ENCODE measurements at regions not wholly inside any gene's neighbourhood (a gene's known extent, or its start where the extent isn't known, plus 50 kb on each side); places are given as distances from the start of the nearest gene placed in this dataset.

DNA sequence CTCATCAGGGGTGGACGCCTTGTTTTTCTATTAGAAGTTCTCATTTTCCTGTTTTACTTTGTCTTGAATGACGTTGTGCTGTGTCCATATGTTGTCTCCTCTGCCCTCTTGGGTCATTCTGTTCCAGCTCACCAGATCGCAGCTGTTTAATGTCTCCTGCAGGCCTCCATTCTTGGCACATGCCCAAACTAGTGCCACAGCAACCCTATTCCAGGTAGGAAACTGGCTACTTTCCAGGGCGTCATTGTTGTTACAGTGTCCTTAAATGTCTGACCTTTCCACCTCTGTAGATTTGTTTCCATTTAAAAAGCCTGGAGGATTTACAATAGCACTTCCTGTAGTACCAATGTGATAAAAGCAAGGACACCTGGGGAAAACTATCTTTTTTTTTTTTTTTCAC is 500.7 kb downstream of the METTL4 start:
- Histone ChIP-seq H3K9me3 (ENCODE audit: insufficient read depth, low read length) (no peaks in the 10 kb centered on the region), H3K27me3 (ENCODE audit: insufficient read depth, insufficient read length) (no peaks in the 10 kb centered on the region), H3K4me1 (ENCODE audit: insufficient read depth, insufficient read length) (no peaks in the 10 kb centered on the region), H3K4me3 (ENCODE audit: insufficient read length, low read depth) (no peak overlapping the region), H3K9ac (ENCODE audit: insufficient read length, low read depth) (no peak overlapping the region), H3K36me3 (ENCODE audit: insufficient read depth, insufficient read length, low read length) (no peaks in the 10 kb centered on the region)
- no peak for DNase-seq (ENCODE audit: low read depth, low spot score)
- TF ChIP-seq ZNF274 (IDR thresholded peaks at IDR 0.05; ENCODE audit: low read depth, low read length): no peak
- TF ChIP-seq YY1 (IDR thresholded peaks at IDR 0.05; ENCODE audit: insufficient read depth, insufficient read length): no peak
- TF ChIP-seq SUZ12 (IDR thresholded peaks at IDR 0.05; ENCODE audit: extremely low read depth, insufficient read depth, insufficient read length): no peak

DNA sequence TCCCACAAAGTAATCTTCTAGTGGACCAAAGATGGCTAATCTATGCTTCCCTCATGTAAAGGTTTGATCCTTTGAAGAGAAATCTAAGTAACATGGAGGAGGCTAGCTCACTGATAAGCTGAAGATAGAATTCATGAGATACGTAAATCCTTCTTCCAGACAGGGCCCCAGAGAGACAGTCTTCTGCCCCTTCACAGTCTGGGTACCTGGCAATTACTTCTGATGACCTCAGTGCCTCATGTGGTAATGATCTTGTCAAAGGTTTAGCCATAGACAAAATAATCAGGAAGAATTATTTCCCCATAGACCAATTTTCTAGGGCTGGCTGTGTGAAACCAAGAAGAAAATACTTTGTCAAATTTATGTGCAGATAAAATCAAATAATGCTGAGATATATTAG is 495.8 kb downstream of the METTL4 start:
- no peak for TF ChIP-seq SUZ12 (IDR thresholded peaks at IDR 0.05; ENCODE audit: extremely low read depth, insufficient read depth, insufficient read length)

DNA sequence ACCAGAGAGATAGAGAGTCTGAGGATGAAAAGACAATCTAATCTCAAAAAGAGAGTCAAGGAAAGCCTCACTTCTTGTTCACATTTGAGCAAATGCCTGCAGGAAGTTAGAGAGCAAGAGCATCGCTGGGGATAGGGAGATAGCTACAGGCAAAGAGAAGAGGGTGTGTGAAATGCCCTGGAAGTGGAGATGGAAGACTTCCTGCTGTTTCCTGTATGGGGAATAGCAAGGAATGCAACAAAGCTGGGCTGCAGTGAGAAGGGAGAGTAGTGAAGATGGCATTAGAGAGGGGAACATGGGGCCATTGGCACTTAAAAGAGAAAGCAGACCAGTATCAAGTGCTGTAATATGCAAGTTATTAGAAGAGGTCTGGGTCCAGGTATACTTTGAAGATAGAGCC is 488.6 kb downstream of the METTL4 start:
- TF ChIP-seq SUZ12 (IDR thresholded peaks at IDR 0.05; ENCODE audit: extremely low read depth, insufficient read depth, insufficient read length) (no peak), ZNF274 (IDR thresholded peaks at IDR 0.05; ENCODE audit: low read depth, low read length) (no peak)
- H3K9ac ChIP-seq (ENCODE audit: insufficient read length, low read depth): no peak overlapping the region
- H3K27me3 ChIP-seq (ENCODE audit: insufficient read depth, insufficient read length): no peaks in the 10 kb centered on the region
- no peaks in the 10 kb centered on the region for H3K36me3 ChIP-seq (ENCODE audit: insufficient read depth, insufficient read length, low read length)
- H3K9me3 ChIP-seq (ENCODE audit: insufficient read depth, low read length): no peaks in the 10 kb centered on the region
- no peaks in the 10 kb centered on the region for H3K4me1 ChIP-seq (ENCODE audit: insufficient read depth, insufficient read length)
- H3K4me3 ChIP-seq (ENCODE audit: insufficient read length, low read depth): no peak overlapping the region
- no peak for DNase-seq (ENCODE audit: low read depth, low spot score)

More for the DNA sequence above, 495.8 kb downstream of the METTL4 start:
- Histone ChIP-seq H3K9ac (ENCODE audit: insufficient read length, low read depth) (no peak overlapping the region), H3K4me1 (ENCODE audit: insufficient read depth, insufficient read length) (no peaks in the 10 kb centered on the region), H3K4me3 (ENCODE audit: insufficient read length, low read depth) (no peak overlapping the region), H3K27me3 (ENCODE audit: insufficient read depth, insufficient read length) (no peaks in the 10 kb centered on the region), H3K36me3 (ENCODE audit: insufficient read depth, insufficient read length, low read length) (no peaks in the 10 kb centered on the region), H3K9me3 (ENCODE audit: insufficient read depth, low read length) (no peaks in the 10 kb centered on the region)
- no peak for DNase-seq (ENCODE audit: low read depth, low spot score)

DNA sequence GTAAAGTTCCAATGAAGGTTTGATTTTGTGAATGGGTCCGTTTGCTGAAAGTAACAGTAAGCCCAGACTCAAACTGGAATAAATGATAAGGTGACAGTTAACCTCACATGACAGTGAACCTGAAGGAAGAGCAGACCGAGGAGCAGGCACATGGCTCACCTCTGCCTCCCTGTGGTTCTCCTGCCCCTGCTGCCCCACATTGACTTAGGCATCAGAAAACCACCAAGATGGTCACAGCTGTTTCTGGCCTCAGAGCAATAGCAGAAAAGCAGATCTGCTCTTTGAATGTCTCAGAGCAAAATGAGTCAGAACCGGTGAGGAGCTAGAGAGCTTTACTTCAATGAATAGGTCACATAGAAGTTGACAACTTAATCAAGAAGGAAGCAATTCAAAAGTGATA is 487.6 kb downstream of the METTL4 start:
- Histone ChIP-seq H3K36me3 (ENCODE audit: insufficient read depth, insufficient read length, low read length) (no peaks in the 10 kb centered on the region), H3K9me3 (ENCODE audit: insufficient read depth, low read length) (no peaks in the 10 kb centered on the region), H3K27me3 (ENCODE audit: insufficient read depth, insufficient read length) (no peaks in the 10 kb centered on the region), H3K4me1 (ENCODE audit: insufficient read depth, insufficient read length) (no peaks in the 10 kb centered on the region), H3K4me3 (ENCODE audit: insufficient read length, low read depth) (no peak overlapping the region), H3K9ac (ENCODE audit: insufficient read length, low read depth) (no peak overlapping the region)
- DNase-seq (ENCODE audit: low read depth, low spot score): no peak
- no peak for TF ChIP-seq YY1 (IDR thresholded peaks at IDR 0.05; ENCODE audit: insufficient read depth, insufficient read length)
- no peak for TF ChIP-seq ZNF274 (IDR thresholded peaks at IDR 0.05; ENCODE audit: low read depth, low read length)
- TF ChIP-seq SUZ12 (IDR thresholded peaks at IDR 0.05; ENCODE audit: extremely low read depth, insufficient read depth, insufficient read length): no peak

DNA sequence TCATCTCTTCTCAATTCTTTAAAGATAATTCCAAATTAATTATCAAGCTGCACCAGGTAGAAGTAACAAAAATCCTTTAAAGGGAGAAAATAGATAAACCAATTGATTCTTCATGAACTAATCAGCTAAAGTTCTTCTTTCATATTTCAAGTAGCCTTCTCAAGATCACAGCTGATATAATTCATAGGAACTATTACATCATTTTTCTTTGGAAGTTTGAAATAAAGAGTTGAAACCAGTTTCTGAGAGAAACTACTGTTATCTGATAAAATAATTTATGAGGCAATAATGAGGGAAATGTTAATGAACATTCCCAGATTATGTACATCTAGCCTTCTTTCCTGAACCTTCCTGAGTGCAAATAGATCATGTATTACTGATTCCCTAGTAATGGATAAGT is 484.9 kb downstream of the METTL4 start:
- no peak overlapping the region for H3K9ac ChIP-seq (ENCODE audit: insufficient read length, low read depth)
- H3K4me3 ChIP-seq (ENCODE audit: insufficient read length, low read depth): no peak overlapping the region
- no peaks in the 10 kb centered on the region for H3K9me3 ChIP-seq (ENCODE audit: insufficient read depth, low read length)
- no peaks in the 10 kb centered on the region for H3K27me3 ChIP-seq (ENCODE audit: insufficient read depth, insufficient read length)
- no peak for DNase-seq (ENCODE audit: low read depth, low spot score)
- no peaks in the 10 kb centered on the region for H3K4me1 ChIP-seq (ENCODE audit: insufficient read depth, insufficient read length)
- TF ChIP-seq SUZ12 (IDR thresholded peaks at IDR 0.05; ENCODE audit: extremely low read depth, insufficient read depth, insufficient read length) (no peak), ZNF274 (IDR thresholded peaks at IDR 0.05; ENCODE audit: low read depth, low read length) (no peak), YY1 (IDR thresholded peaks at IDR 0.05; ENCODE audit: insufficient read depth, insufficient read length) (no peak)
- no peaks in the 10 kb centered on the region for H3K36me3 ChIP-seq (ENCODE audit: insufficient read depth, insufficient read length, low read length)

DNA sequence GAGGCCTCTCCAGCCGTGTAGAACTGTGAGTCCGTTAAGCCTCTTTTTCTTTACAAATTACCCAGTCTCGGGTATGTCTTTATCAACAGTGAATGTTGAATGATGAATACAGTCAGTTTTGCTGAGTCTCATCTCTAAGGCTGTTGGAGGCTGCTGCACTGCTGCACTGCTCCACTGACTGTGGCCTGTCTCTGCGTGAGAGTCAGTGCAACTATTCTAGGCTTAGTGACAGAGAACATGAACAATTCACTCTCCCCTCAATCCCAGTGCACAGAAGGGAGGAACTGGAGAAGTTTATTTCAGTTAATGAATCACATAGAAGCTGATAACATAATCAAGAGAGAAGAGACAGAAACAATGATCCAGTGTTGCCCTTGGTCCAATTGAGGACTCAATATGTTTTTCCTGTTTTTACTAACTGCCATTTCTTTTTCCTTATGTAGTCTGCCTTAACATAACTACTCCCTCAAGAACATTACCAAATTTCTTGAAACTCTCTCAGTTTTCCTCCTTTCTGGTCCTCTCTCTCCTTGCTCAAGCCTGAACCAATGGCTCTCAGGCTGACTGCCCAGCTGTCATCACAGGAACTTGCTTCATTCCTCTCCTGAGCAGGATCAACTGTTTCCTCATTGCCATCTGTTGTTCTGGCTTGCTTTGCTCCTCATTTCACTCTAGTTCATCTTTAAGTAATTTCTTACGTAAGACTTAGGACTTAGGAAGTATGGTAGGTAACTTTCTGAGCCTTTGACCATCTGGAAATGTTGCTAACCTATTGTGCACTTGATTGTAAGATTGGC is 483.2 kb downstream of the METTL4 start:
- Histone ChIP-seq H3K9ac (ENCODE audit: insufficient read length, low read depth) (no peak overlapping the region), H3K36me3 (ENCODE audit: insufficient read depth, insufficient read length, low read length) (no peaks in the 10 kb centered on the region)
- TF ChIP-seq SUZ12 (IDR thresholded peaks at IDR 0.05; ENCODE audit: extremely low read depth, insufficient read depth, insufficient read length): no peak
- TF ChIP-seq YY1 (IDR thresholded peaks at IDR 0.05; ENCODE audit: insufficient read depth, insufficient read length): no peak
- no peak for TF ChIP-seq ZNF274 (IDR thresholded peaks at IDR 0.05; ENCODE audit: low read depth, low read length)

DNA sequence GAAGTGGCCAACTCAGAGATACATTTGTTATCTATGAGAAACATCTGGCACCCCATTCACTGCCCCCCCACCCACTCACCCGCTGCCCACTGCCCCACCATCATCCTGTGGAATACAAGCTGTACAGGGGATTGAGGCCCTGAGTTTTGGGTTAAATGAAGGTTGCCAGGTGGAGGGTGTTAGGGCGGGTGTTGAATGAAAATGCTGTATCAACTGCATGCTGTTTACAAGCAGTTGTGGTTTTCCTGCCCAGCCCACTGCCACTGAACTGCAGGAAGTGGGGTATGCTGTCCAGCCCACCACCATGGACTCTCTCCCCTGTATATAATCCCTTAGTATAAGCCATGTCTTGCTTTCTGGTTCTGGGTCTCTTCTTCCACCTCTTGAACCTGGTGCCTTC is 481.9 kb downstream of the METTL4 start:
- H3K4me1 ChIP-seq (ENCODE audit: insufficient read depth, insufficient read length): no peaks in the 10 kb centered on the region
- TF ChIP-seq SUZ12 (IDR thresholded peaks at IDR 0.05; ENCODE audit: extremely low read depth, insufficient read depth, insufficient read length) (no peak), YY1 (IDR thresholded peaks at IDR 0.05; ENCODE audit: insufficient read depth, insufficient read length) (no peak), ZNF274 (IDR thresholded peaks at IDR 0.05; ENCODE audit: low read depth, low read length) (no peak)
- DNase-seq (ENCODE audit: low read depth, low spot score): no peak
- no peak overlapping the region for H3K9ac ChIP-seq (ENCODE audit: insufficient read length, low read depth)
- no peaks in the 10 kb centered on the region for H3K36me3 ChIP-seq (ENCODE audit: insufficient read depth, insufficient read length, low read length)
- no peaks in the 10 kb centered on the region for H3K9me3 ChIP-seq (ENCODE audit: insufficient read depth, low read length)
- H3K27me3 ChIP-seq (ENCODE audit: insufficient read depth, insufficient read length): no peaks in the 10 kb centered on the region
- no peak overlapping the region for H3K4me3 ChIP-seq (ENCODE audit: insufficient read length, low read depth)

More for the DNA sequence above, 483.2 kb downstream of the METTL4 start:
- no peak for DNase-seq (ENCODE audit: low read depth, low spot score)
- Histone ChIP-seq H3K4me1 (ENCODE audit: insufficient read depth, insufficient read length) (no peaks in the 10 kb centered on the region), H3K9me3 (ENCODE audit: insufficient read depth, low read length) (no peaks in the 10 kb centered on the region), H3K27me3 (ENCODE audit: insufficient read depth, insufficient read length) (no peaks in the 10 kb centered on the region), H3K4me3 (ENCODE audit: insufficient read length, low read depth) (no peak overlapping the region)

Data from NT2/D1 (cell line).